ENCODE measurements at regions not wholly inside any gene's neighbourhood (a gene's known extent, or its start where the extent isn't known, plus 50 kb on each side); places are given as distances from the start of the nearest gene placed in this dataset.

- TF ChIP-seq ATF3 (IDR thresholded peaks at IDR 0.05) (no peak), ATF3 (CRISPR knock-in tag; conservative IDR thresholded peaks at IDR 0.05) (no peak), FOXJ3 (CRISPR knock-in tag; IDR thresholded peaks at IDR 0.05) (no peak), NR2C2 (CRISPR knock-in tag; IDR thresholded peaks at IDR 0.05) (no peak), NR2C2 (tag; IDR thresholded peaks at IDR 0.05) (no peak), ZNF655 (CRISPR knock-in tag; IDR thresholded peaks at IDR 0.05) (peak; percentile 28; the same call in 1 of the 2 replicates), ZBTB7A (IDR thresholded peaks at IDR 0.05; ENCODE audit: borderline replicate concordance, control insufficient read depth, low read depth, low read length) (no peak), ZNF644 (tag; IDR thresholded peaks at IDR 0.05; ENCODE audit: low read depth) (0 out of 2 replicates have a peak, but pooled peaks have one; percentile 24), RFX7 (CRISPR knock-in tag; IDR thresholded peaks at IDR 0.05) (peak; percentile 74; the same call in 1 of the 2 replicates), ETV5 (CRISPR knock-in tag; IDR thresholded peaks at IDR 0.05; ENCODE audit: low read depth) (no peak), SMC3 (conservative IDR thresholded peaks at IDR 0.05; ENCODE audit: insufficient read depth, low read depth, low read length) (no peak), CEBPB (tag; IDR thresholded peaks at IDR 0.05) (peak; percentile 91), KLF10 (CRISPR knock-in tag; IDR thresholded peaks at IDR 0.05) (peak; percentile 37; the same call in 1 of the 2 replicates), E2F5 (CRISPR knock-in tag; IDR thresholded peaks at IDR 0.05) (no peak), HNRNPL (IDR thresholded peaks at IDR 0.05; ENCODE audit: low read depth, low read length) (0 out of 2 replicates have a peak, but pooled peaks have one; percentile 42), MECOM (CRISPR knock-in tag; IDR thresholded peaks at IDR 0.05) (peak; percentile 71; the same call in 1 of the 2 replicates), FIP1L1 (IDR thresholded peaks at IDR 0.05; ENCODE audit: low read depth, low read length, poor library complexity, severe bottlenecking) (peak; percentile 37)
- TF ChIP-seq, protein P1, sequence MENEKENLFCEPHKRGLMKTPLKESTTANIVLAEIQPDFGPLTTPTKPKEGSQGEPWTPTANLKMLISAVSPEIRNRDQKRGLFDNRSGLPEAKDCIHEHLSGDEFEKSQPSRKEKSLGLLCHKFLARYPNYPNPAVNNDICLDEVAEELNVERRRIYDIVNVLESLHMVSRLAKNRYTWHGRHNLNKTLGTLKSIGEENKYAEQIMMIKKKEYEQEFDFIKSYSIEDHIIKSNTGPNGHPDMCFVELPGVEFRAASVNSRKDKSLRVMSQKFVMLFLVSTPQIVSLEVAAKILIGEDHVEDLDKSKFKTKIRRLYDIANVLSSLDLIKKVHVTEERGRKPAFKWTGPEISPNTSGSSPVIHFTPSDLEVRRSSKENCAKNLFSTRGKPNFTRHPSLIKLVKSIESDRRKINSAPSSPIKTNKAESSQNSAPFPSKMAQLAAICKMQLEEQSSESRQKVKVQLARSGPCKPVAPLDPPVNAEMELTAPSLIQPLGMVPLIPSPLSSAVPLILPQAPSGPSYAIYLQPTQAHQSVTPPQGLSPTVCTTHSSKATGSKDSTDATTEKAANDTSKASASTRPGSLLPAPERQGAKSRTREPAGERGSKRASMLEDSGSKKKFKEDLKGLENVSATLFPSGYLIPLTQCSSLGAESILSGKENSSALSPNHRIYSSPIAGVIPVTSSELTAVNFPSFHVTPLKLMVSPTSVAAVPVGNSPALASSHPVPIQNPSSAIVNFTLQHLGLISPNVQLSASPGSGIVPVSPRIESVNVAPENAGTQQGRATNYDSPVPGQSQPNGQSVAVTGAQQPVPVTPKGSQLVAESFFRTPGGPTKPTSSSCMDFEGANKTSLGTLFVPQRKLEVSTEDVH (IDR thresholded peaks at IDR 0.05; ENCODE audit: low read depth, partially characterized antibody) = no peak
- TF ChIP-seq, protein P2, sequence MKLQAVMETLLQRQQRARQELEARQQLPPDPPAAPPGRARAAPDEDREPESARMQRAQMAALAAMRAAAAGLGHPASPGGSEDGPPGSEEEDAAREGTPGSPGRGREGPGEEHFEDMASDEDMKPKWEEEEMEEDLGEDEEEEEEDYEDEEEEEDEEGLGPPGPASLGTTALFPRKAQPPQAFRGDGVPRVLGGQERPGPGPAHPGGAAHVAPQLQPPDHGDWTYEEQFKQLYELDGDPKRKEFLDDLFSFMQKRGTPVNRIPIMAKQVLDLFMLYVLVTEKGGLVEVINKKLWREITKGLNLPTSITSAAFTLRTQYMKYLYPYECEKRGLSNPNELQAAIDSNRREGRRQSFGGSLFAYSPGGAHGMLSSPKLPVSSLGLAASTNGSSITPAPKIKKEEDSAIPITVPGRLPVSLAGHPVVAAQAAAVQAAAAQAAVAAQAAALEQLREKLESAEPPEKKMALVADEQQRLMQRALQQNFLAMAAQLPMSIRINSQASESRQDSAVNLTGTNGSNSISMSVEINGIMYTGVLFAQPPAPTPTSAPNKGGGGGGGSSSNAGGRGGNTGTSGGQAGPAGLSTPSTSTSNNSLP (IDR thresholded peaks at IDR 0.05; ENCODE audit: borderline replicate concordance, low read depth, low read length) = peak; percentile 89
- TF ChIP-seq, protein P3, sequence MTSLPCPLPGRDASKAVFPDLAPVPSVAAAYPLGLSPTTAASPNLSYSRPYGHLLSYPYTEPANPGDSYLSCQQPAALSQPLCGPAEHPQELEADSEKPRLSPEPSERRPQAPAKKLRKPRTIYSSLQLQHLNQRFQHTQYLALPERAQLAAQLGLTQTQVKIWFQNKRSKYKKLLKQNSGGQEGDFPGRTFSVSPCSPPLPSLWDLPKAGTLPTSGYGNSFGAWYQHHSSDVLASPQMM (CRISPR knock-in tag; IDR thresholded peaks at IDR 0.05) = peak; percentile 81; the same call in 1 of the 2 replicates
These were observed 1527.3 kb upstream of the TPTE start (continued) for GRCh38 chr21:8993943-8994639.
